Neural cell (in vitro differentiated cells): ENCODE measurements at regions not wholly inside any gene's neighbourhood (a gene's known extent, or its start where the extent isn't known, plus 50 kb on each side); places are given as distances from the start of the nearest gene placed in this dataset.

Experiments
- H2AFZ ChIP-seq: fragments of 200-600, 300-800 bp; sonication (generic), shearing (Covaris generic); 2 replicates; pipeline ENCODE4 v1.6.0; 2014; ENCODE audit warnings: low read depth, mild to moderate bottlenecking, antibody characterized with exemption, low read length, moderate library complexity
- H3F3A ChIP-seq: fragments of 200-600 bp; shearing (Covaris generic); 2 replicates; pipeline ENCODE4 v1.6.1; 2016; ENCODE audit warnings: mild to moderate bottlenecking, moderate library complexity, mixed read lengths, antibody characterized with exemption, low read length; ENCODE audit not compliant: insufficient read depth, poor library complexity, severe bottlenecking
- H3K27ac ChIP-seq: fragments of 200-600, 300-800 bp; sonication (generic), shearing (Covaris generic); 2 replicates; pipeline ENCODE4 v1.5.1; 2014; ENCODE audit warnings: mild to moderate bottlenecking, low read length, moderate library complexity
- H3K27me3 ChIP-seq: fragments of 300-800, 200-600 bp; sonication (generic), shearing (Covaris generic); 2 replicates; pipeline ENCODE4 v1.6.0; 2014; ENCODE audit warnings: mild to moderate bottlenecking, low read depth, low read length, moderate library complexity; ENCODE audit not compliant: insufficient read depth
- H3K36me3 ChIP-seq: fragments of 300-800, 200-600 bp; sonication (generic), shearing (Covaris generic); 2 replicates; pipeline ENCODE4 v1.5.1; 2014; ENCODE audit warnings: mild to moderate bottlenecking, antibody characterized with exemption, low read length, moderate library complexity; ENCODE audit not compliant: insufficient read depth
- H3K4me2 ChIP-seq: fragments of 300-800, 200-600 bp; sonication (generic), shearing (Covaris generic); 2 replicates; pipeline ENCODE4 v1.6.0; 2014; ENCODE audit warnings: mild to moderate bottlenecking, low read length
- H3K4me3 ChIP-seq: fragments of 300-800, 200-600 bp; sonication (generic), shearing (Covaris generic); 2 replicates; pipeline ENCODE4 v1.5.1; 2014; ENCODE audit warnings: mild to moderate bottlenecking, low read length, moderate library complexity
- H3K79me2 ChIP-seq: fragments of 200-600 bp; shearing (Covaris generic); replicated peaks from 2 replicates; pipeline ENCODE4 v1.6.0; 2014; ENCODE audit warnings: mild to moderate bottlenecking, low read length, moderate library complexity; ENCODE audit not compliant: insufficient read depth
- H3K9ac ChIP-seq: fragments of 300-800, 200-600 bp; sonication (generic), shearing (Covaris generic); 2 replicates; pipeline ENCODE4 v1.6.1; 2016; ENCODE audit warnings: mild to moderate bottlenecking, low read length, mixed read lengths
- H3K9me2 ChIP-seq: fragments of 200-600 bp; shearing (Covaris generic); 2 replicates; pipeline ENCODE4 v1.6.1; 2016; ENCODE audit warnings: mild to moderate bottlenecking, low read length, mixed read lengths; ENCODE audit not compliant: insufficient read depth
- H3K9me3 ChIP-seq: fragments of 200-600, 300-800 bp; sonication (generic), shearing (Covaris generic); 2 replicates; pipeline ENCODE4 v1.6.1; 2016; ENCODE audit warnings: mild to moderate bottlenecking, mixed run types, low read length, moderate library complexity, mixed read lengths
- H4K20me1 ChIP-seq: fragments of 200-600 bp; shearing (Covaris generic); 2 replicates; pipeline ENCODE4 v1.6.1; 2016; ENCODE audit warnings: mild to moderate bottlenecking, mixed run types; ENCODE audit not compliant: insufficient read depth
- EP300 ChIP-seq: fragments of 450-650 bp; conservative IDR thresholded peaks from 2 replicates; pipeline ENCODE4 v1.6.1; 2014; ENCODE audit warnings: antibody characterized with exemption, mild to moderate bottlenecking, moderate library complexity; ENCODE audit not compliant: poor library complexity, severe bottlenecking
- EZH2 ChIP-seq: fragments of 200-600, 300-800 bp; shearing (Covaris generic), sonication (generic); IDR thresholded peaks from 2 replicates; pipeline ENCODE4 v1.6.1; 2014; ENCODE audit warnings: antibody characterized with exemption, low read length, borderline replicate concordance, mild to moderate bottlenecking; ENCODE audit not compliant: insufficient read depth, poor library complexity, severe bottlenecking
- MXI1 ChIP-seq: fragments of 450-650 bp; conservative IDR thresholded peaks from 2 replicates; pipeline ENCODE4 v1.6.1; 2014; ENCODE audit warnings: antibody characterized with exemption, mild to moderate bottlenecking; ENCODE audit not compliant: poor library complexity, severe bottlenecking
- POLR2AphosphoS5 ChIP-seq: IDR thresholded peaks from 2 replicates; pipeline ENCODE4 v1.6.1; 2012
- RAD21 ChIP-seq: fragments of 450-650 bp; conservative IDR thresholded peaks from 2 replicates; pipeline ENCODE4 v1.6.1; 2014; ENCODE audit warnings: antibody characterized with exemption, mild to moderate bottlenecking, moderate library complexity
- SMC3 ChIP-seq: fragments of 450-650 bp; conservative IDR thresholded peaks from 2 replicates; pipeline ENCODE4 v1.6.1; 2014; ENCODE audit warnings: antibody characterized with exemption, mild to moderate bottlenecking, moderate library complexity; ENCODE audit not compliant: poor library complexity
- TAF1 ChIP-seq: IDR thresholded peaks from 2 replicates; pipeline ENCODE4 v1.6.1; 2012; ENCODE audit warnings: low read depth
- TF ChIP-seq, protein P1 (sequence below): IDR thresholded peaks from 2 replicates; pipeline ENCODE4 v1.6.1; 2012; ENCODE audit warnings: borderline replicate concordance
- TF ChIP-seq, protein P2 (sequence below): fragments of 450-650 bp; IDR thresholded peaks from 2 replicates; pipeline ENCODE4 v1.5.1; 2014; ENCODE audit warnings: antibody characterized with exemption, mild to moderate bottlenecking, moderate library complexity; ENCODE audit not compliant: poor library complexity, severe bottlenecking

DNA sequence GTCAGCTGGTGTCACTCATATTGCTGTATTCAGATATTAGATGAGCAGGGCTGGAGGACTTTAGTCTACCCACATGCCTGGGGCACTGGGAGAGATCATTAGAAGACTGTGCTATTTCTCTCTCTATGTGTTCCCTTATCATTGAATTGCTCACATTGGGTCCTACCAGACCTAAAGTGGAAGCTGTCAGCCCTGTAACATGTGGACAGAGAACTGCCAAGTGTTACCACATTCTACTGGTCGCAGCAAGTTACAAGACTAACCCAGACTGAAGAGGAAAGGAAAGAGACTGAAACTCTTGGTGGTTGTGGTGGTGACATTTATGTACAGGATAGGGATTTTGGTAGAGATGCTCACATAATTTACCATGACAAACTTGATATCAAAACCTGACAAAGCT, 627.1 kb upstream of the FZD8 start:
- H3K9me3 ChIP-seq, result no peaks in the 10 kb centered on the region
- no peaks in the 10 kb centered on the region for H4K20me1 ChIP-seq
- H3K4me3 ChIP-seq, result no peak overlapping the region
- no peaks in the 10 kb centered on the region for H3K27me3 ChIP-seq
- H3K9ac ChIP-seq, result no peak overlapping the region
- H3K79me2 ChIP-seq, result no peaks in the 10 kb centered on the region
- no peak for TF ChIP-seq EP300
- no peak for TF ChIP-seq TAF1
- no peak for TF ChIP-seq SMC3
- TF ChIP-seq, protein P1, sequence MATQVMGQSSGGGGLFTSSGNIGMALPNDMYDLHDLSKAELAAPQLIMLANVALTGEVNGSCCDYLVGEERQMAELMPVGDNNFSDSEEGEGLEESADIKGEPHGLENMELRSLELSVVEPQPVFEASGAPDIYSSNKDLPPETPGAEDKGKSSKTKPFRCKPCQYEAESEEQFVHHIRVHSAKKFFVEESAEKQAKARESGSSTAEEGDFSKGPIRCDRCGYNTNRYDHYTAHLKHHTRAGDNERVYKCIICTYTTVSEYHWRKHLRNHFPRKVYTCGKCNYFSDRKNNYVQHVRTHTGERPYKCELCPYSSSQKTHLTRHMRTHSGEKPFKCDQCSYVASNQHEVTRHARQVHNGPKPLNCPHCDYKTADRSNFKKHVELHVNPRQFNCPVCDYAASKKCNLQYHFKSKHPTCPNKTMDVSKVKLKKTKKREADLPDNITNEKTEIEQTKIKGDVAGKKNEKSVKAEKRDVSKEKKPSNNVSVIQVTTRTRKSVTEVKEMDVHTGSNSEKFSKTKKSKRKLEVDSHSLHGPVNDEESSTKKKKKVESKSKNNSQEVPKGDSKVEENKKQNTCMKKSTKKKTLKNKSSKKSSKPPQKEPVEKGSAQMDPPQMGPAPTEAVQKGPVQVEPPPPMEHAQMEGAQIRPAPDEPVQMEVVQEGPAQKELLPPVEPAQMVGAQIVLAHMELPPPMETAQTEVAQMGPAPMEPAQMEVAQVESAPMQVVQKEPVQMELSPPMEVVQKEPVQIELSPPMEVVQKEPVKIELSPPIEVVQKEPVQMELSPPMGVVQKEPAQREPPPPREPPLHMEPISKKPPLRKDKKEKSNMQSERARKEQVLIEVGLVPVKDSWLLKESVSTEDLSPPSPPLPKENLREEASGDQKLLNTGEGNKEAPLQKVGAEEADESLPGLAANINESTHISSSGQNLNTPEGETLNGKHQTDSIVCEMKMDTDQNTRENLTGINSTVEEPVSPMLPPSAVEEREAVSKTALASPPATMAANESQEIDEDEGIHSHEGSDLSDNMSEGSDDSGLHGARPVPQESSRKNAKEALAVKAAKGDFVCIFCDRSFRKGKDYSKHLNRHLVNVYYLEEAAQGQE, result no peak
- TF ChIP-seq, protein P2, sequence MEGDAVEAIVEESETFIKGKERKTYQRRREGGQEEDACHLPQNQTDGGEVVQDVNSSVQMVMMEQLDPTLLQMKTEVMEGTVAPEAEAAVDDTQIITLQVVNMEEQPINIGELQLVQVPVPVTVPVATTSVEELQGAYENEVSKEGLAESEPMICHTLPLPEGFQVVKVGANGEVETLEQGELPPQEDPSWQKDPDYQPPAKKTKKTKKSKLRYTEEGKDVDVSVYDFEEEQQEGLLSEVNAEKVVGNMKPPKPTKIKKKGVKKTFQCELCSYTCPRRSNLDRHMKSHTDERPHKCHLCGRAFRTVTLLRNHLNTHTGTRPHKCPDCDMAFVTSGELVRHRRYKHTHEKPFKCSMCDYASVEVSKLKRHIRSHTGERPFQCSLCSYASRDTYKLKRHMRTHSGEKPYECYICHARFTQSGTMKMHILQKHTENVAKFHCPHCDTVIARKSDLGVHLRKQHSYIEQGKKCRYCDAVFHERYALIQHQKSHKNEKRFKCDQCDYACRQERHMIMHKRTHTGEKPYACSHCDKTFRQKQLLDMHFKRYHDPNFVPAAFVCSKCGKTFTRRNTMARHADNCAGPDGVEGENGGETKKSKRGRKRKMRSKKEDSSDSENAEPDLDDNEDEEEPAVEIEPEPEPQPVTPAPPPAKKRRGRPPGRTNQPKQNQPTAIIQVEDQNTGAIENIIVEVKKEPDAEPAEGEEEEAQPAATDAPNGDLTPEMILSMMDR, result no peak
- TF ChIP-seq RAD21, result no peak
- no peak for TF ChIP-seq EZH2
- TF ChIP-seq POLR2AphosphoS5, result no peak
- no peak for TF ChIP-seq MXI1
- no peaks in the 10 kb centered on the region for H3F3A ChIP-seq
- no peaks in the 10 kb centered on the region for H3K36me3 ChIP-seq
- no peak overlapping the region for H3K4me2 ChIP-seq
- no peak overlapping the region for H2AFZ ChIP-seq
- no peaks in the 10 kb centered on the region for H3K9me2 ChIP-seq
- H3K27ac ChIP-seq, result no peak overlapping the region

DNA sequence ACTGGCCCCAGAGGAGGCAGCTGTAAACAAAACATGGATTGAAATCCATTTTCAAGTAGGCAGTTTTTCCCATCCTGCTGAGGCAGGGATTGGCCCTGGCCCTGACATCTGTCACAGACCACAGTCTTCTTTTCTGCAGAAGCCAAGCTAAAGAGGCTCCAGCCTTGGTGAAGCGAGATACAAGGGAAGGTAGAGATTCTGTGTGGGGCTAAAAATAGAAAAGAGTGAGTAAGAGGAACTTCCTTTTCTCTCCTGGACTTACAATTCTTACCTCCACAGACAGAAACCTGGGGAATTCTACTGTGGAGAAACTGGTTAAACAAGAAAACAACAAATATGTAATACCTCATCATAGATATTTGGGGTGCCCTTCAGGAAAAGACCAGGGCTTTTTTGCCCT, 624.8 kb upstream of the FZD8 start:
- Histone ChIP-seq H4K20me1 (no peaks in the 10 kb centered on the region), H3F3A (no peaks in the 10 kb centered on the region), H3K79me2 (no peaks in the 10 kb centered on the region), H3K4me2 (no peak overlapping the region), H2AFZ (no peak overlapping the region), H3K9me3 (no peaks in the 10 kb centered on the region), H3K27ac (no peak overlapping the region), H3K9me2 (no peaks in the 10 kb centered on the region), H3K36me3 (no peaks in the 10 kb centered on the region), H3K27me3 (no peaks in the 10 kb centered on the region), H3K9ac (no peak overlapping the region), H3K4me3 (no peak overlapping the region)
- TF ChIP-seq, protein P2, result no peak
- TF ChIP-seq EP300 (no peak), TAF1 (no peak), RAD21 (no peak)
- TF ChIP-seq, protein P1, result no peak
